AG10803 (cell line): ENCODE measurements at regions not wholly inside any gene's neighbourhood (a gene's known extent, or its start where the extent isn't known, plus 50 kb on each side); places are given as distances from the start of the nearest gene placed in this dataset.

Experiments used
- DNase-seq: peaks from one replicate; pipeline ENCODE4 v3.0.0; 2010; ENCODE audit warnings: low read depth
- H3K4me3 ChIP-seq: 2 replicates; pipeline ENCODE4 v1.5.1; 2011; ENCODE audit warnings: mild to moderate bottlenecking, low read length, control low read depth
- CTCF ChIP-seq: conservative IDR thresholded peaks from 2 replicates; pipeline ENCODE4 v1.5.1; 2011; ENCODE audit warnings: mild to moderate bottlenecking, low read length, control low read depth, inconsistent platforms

GRCh38 chr12:58154359-58154758, 213.0 kb downstream of the ATP23 start:
- no peak overlapping the region for H3K4me3 ChIP-seq
- DNase-seq = no peak
- TF ChIP-seq CTCF = no peak

- no peak overlapping the region for H3K4me3 ChIP-seq
- no peak for TF ChIP-seq CTCF
- no peak for DNase-seq
Observed at GRCh38 chr12:58156697-58157096, 215.3 kb downstream of the ATP23 start.

GRCh38 chr12:58159941-58160340, 218.6 kb downstream of the ATP23 start:
- no peak overlapping the region for H3K4me3 ChIP-seq
- TF ChIP-seq CTCF = no peak
- no peak for DNase-seq

GRCh38 chr12:58161773-58162172, 220.4 kb downstream of the ATP23 start:
- no peak for DNase-seq
- H3K4me3 ChIP-seq = no peak overlapping the region
- TF ChIP-seq CTCF = no peak

- no peak for TF ChIP-seq CTCF
Observed at GRCh38 chr12:58163021-58163420, 221.7 kb downstream of the ATP23 start.

GRCh38 chr12:58166643-58167042, 225.3 kb downstream of the ATP23 start:
- H3K4me3 ChIP-seq = no peak overlapping the region
- TF ChIP-seq CTCF = no peak
- no peak for DNase-seq

More at GRCh38 chr12:58163021-58163420, 221.7 kb downstream of the ATP23 start:
- DNase-seq = no peak
- H3K4me3 ChIP-seq = no peak overlapping the region

- TF ChIP-seq CTCF = no peak
- no peak overlapping the region for H3K4me3 ChIP-seq
- DNase-seq = no peak
Observed at GRCh38 chr12:58167622-58168021, 226.3 kb downstream of the ATP23 start.
